Heart left ventricle (tissue), 16 donors: ENCODE measurements at regions not wholly inside any gene's neighbourhood (a gene's known extent, or its start where the extent isn't known, plus 50 kb on each side); places are given as distances from the start of the nearest gene placed in this dataset.
"Not testable (repeated sequence)": the region's sequence is repeated elsewhere in the genome, so short reads cannot be mapped to it uniquely, and the experiment has no call there.

Experiments
- ATAC-seq, 4 donors: fragments of 200-7000 bp; cut with Tn5 transposase; one replicate each; pipeline ENCODE4 v1.9.1; 2020 to 2022; ENCODE audit warnings: moderate library complexity in 4 of 4, mild to moderate bottlenecking in 3 of 4, moderate number of reproducible peaks in 1 of 4
- DNase-seq, 5 donors: peaks; one replicate each; pipeline ENCODE4 v3.0.0-alpha.2; 2020
- H3K27ac ChIP-seq, 12 donors: fragments of 200-600 bp; sonication (generic) in 4 of 12; one replicate each; pipeline versions ENCODE4 v1.5.0 to v1.8.0; 2016 to 2022; ENCODE audit warnings: mild to moderate bottlenecking in 2 of 12
- H3K27me3 ChIP-seq, 9 donors: fragments of 200-600 bp; sonication (generic) in 2 of 9; one replicate each; pipeline versions ENCODE4 v1.5.1 to v1.8.0; 2016 to 2022; ENCODE audit warnings: mild to moderate bottlenecking in 3 of 9
- H3K36me3 ChIP-seq, 9 donors: fragments of 200-600 bp; sonication (generic) in 2 of 9; one replicate each; pipeline versions ENCODE4 v1.5.0 to v1.8.0; 2018 to 2022; ENCODE audit warnings: mild to moderate bottlenecking in 2 of 9
- H3K4me1 ChIP-seq, 12 donors: fragments of 200-600 bp; sonication (generic) in 4 of 12; one replicate each; pipeline versions ENCODE4 v1.5.0 to v1.8.0; 2016 to 2022; ENCODE audit warnings: mild to moderate bottlenecking in 3 of 12
- H3K4me3 ChIP-seq, 12 donors: fragments of 200-600 bp; sonication (generic) in 4 of 12; one replicate each; pipeline versions ENCODE4 v1.5.0 to v1.8.0; 2017 to 2022; ENCODE audit warnings: mild to moderate bottlenecking in 9 of 12, moderate library complexity in 4 of 12
- H3K9me3 ChIP-seq, 12 donors: fragments of 200-600 bp; sonication (generic) in 4 of 12; one replicate each; pipeline versions ENCODE4 v1.5.0 to v1.8.0; 2016 to 2022; ENCODE audit warnings: mild to moderate bottlenecking in 1 of 12
- CTCF ChIP-seq, 12 donors: fragments of 200-600 bp; sonication (generic) in 4 of 12; IDR thresholded peaks; one replicate each; pipeline versions ENCODE4 v1.5.0 to v1.8.0; 2018 to 2022; ENCODE audit warnings: antibody characterized with exemption in 12 of 12, mild to moderate bottlenecking in 5 of 12
- POLR2A ChIP-seq, 2 donors: fragments of 450-650 bp; IDR thresholded peaks; one replicate each; pipeline ENCODE4 v1.6.1; 2017; ENCODE audit warnings: antibody characterized with exemption in 2 of 2, mild to moderate bottlenecking in 2 of 2, moderate library complexity in 2 of 2
- WGBS, 4 donors: extraction: QIAGEN DNeasy Blood & Tissue Kit in 2 of 4; methylation state at CpG; one replicate each; pipeline versions ENCODE4 v1.1.5 to v1.1.7; 2013 to 2018; 5-methylcytosine and 5-hydroxymethylcytosine counted together
- intact Hi-C, 10 donors: fragments of 100-400 bp; cut with DNase I; formaldehyde crosslinking; loops; one replicate each; pipeline versions ENCODE4 v1.11.1 to v1.14.2; 2022
- donor health status: ischemic (EF 13 %, LVEDD 7.1; RV severe dilation, severe dysfunction).
- donor health status: healthy with polysubstance abuse.
- donor health status: DM: no; HTN: yes; CAD: no.
- donor health status: DM: no; HTN: no; CAD: no.
- donor health status: ischemic (EF 25% LVEDD 6.9; RV normal size, moderate dysfunction).
- donor health status: ischemic (EF 25% LVEDD 5.7; RV mildly dilated, moderate dysfunction).
- donor health status: healthy.
- donor health status: DM: yes; HTN: yes; CAD: no.
- donor health status: ischemic (EF 35%, LVEDD 5.7; RV mildly dilated, moderate dysfunction).
- donor health status: nonischemic (EF 11% LVEDD 7.7; RV severe dilation, severe dysfunction).
- donor health status: DM: yes; HTN: yes; CAD: no.
- donor health status: PGD.
- donor health status: ischemic (EF 29% LVEDD 5.4; RV normal size, mild dysfunction).
- donor health status: nonischemic (EF 23%, LVEDD 6.1; RV moderate dilation, normal function).

DNA sequence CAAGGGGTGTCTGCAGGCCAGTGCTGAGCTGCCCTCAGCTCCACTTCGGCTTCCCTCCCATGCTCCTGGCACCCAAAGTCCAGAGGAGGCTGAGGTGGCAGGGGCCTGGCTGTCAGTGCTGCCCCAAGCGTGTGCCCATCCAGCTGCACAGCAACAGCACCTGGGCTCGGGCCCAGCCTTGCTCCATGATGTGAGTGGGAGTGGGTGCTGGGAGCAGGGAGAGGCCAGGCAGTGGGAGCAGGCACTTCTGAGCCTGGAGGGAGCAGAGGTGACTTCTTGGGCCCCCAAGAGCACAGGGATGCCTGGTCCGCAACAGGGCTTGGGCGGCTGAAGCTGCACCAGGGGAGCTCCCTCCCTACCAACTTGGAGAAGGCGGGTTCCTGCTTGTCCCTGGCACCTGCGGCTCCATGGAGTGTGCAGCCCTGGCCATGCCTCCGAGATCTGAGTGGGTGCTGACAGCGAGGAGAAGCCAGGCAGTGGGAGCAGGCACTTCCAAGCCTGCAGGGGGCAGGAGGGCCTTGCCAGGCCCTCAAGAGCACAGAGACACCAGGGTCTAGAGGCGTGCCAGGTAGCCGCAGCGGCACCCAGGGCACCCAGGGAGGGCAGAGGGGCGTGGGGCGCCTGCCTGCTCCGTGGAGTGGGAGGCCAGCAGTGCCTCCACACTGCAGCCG lies 366.7 kb upstream of the SGO1 start:
- no peak for TF ChIP-seq POLR2A (IDR thresholded peaks at IDR 0.05)
- TF ChIP-seq CTCF (IDR thresholded peaks at IDR 0.05) = no peak
- Histone ChIP-seq H3K4me3 (no peak overlapping the region), H3K27me3 (no peaks in the 10 kb centered on the region), H3K4me1 (no peaks in the 10 kb centered on the region), H3K9me3 (no peaks in the 10 kb centered on the region), H3K36me3 (no peaks in the 10 kb centered on the region), H3K27ac (no peak overlapping the region)
- ATAC-seq (peak in 1 of 4 donors; percentile 31), DNase-seq (peak in 1 of 5 donors; percentile 38)
- intact Hi-C loops = no loop called here
- 91 to 94% (median 92%) methylated on average over 13 to 16 of the region's 16 CpGs for WGBS, 4 donors

- ATAC-seq, H3K36me3 ChIP-seq, intact Hi-C loops, H3K9me3 ChIP-seq, H3K4me3 ChIP-seq, DNase-seq, H3K4me1 ChIP-seq, H3K27me3 ChIP-seq, H3K27ac ChIP-seq: not testable (repeated sequence)
- 87 to 96% (median 94%) methylated on average over 16 to 35 of the region's 35 CpGs for WGBS, 4 donors
Measured at GRCh38 chr3:20547361-20548269, 361.6 kb upstream of the SGO1 start.

DNA sequence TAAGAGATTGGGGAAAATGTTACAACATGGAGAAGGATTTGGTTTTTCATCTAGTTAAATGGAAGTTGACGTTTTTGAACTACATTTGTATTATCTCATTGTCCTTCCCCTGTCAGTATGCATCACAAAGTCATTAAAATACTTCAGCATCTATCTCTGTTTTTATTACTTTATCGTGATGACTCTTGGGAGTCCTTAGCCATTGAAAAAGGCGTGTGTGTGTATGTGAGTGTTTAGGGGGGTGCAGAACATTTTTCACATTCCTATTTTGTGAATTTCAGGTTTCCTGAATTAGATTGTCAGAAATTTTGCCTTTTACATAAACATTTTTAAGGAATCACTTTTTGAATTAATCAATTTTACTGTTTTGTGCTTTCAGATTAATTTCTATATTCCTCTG lies 360.6 kb upstream of the SGO1 start:
- intact Hi-C loops = no loop called here
- Histone ChIP-seq H3K36me3 (no peaks in the 10 kb centered on the region), H3K27ac (no peak overlapping the region), H3K27me3 (no peaks in the 10 kb centered on the region), H3K9me3 (no peaks in the 10 kb centered on the region), H3K4me1 (no peaks in the 10 kb centered on the region), H3K4me3 (no peak overlapping the region)
- ATAC-seq = no peak
- 56 to 71% (median 67%) methylated on average over 3 of the region's 3 CpGs for WGBS, 4 donors
- DNase-seq = no peak
- no peak for TF ChIP-seq POLR2A (IDR thresholded peaks at IDR 0.05)
- no peak for TF ChIP-seq CTCF (IDR thresholded peaks at IDR 0.05)

GRCh38 chr3:20543535-20544226 lies 357.7 kb upstream of the SGO1 start:
- no peak for TF ChIP-seq POLR2A (IDR thresholded peaks at IDR 0.05)
- TF ChIP-seq CTCF (IDR thresholded peaks at IDR 0.05) = no peak
- ATAC-seq = no peak
- intact Hi-C loops = no loop called here
- H3K27me3 ChIP-seq = no peaks in the 10 kb centered on the region
- H3K4me1 ChIP-seq = no peaks in the 10 kb centered on the region
- no peak overlapping the region for H3K27ac ChIP-seq
- H3K4me3 ChIP-seq = no peak overlapping the region
- no peaks in the 10 kb centered on the region for H3K36me3 ChIP-seq
- 90 to 94% (median 93%) methylated on average over 5 of the region's 5 CpGs for WGBS, 4 donors
- H3K9me3 ChIP-seq = no peaks in the 10 kb centered on the region
- DNase-seq = no peak
